IMR-90 (cell line): ENCODE measurements at regions not wholly inside any gene's neighbourhood (a gene's known extent, or its start where the extent isn't known, plus 50 kb on each side); places are given as distances from the start of the nearest gene placed in this dataset.

Source experiments
- ATAC-seq: fragments of 200-7000 bp; cut with Tn5 transposase; 2 replicates; pipeline ENCODE4 v1.9.1; 2020; ENCODE audit warnings: low read depth, mild to moderate bottlenecking, moderate library complexity
- BruUV-seq: library from RNA; stranded (reverse); fragments of 400-500 nt; replicated peaks from 2 replicates; lab custom pipeline; 2021; lab: Mats Ljungman, UMichigan
- CTCF ChIA-PET: fragments of 300-600 bp; formaldehyde crosslinking; extraction: SDS; loops from one replicate; lab custom pipeline; 2021; ENCODE audit warnings: antibody characterized with exemption; lab: Yijun Ruan, JAX
- POLR2A ChIA-PET: fragments of 300-600 bp; sonication (Branson Sonifier 250); formaldehyde crosslinking; loops from one replicate; lab custom pipeline; 2022; ENCODE audit warnings: antibody characterized with exemption; ENCODE audit not compliant: unreplicated experiment; lab: Charles Lee
- DNase-seq: peaks from one replicate; pipeline ENCODE4 v3.0.0; 2013
- H2AFZ ChIP-seq: replicated peaks from 2 replicates; pipeline ENCODE3; 2013; ENCODE audit warnings: low read length, mild to moderate bottlenecking; ENCODE audit not compliant: poor library complexity
- H2AK5ac ChIP-seq: 2 replicates; pipeline ENCODE4 v1.6.1; 2013; ENCODE audit warnings: low read depth, low read length, inconsistent platforms
- H2AK9ac ChIP-seq: replicated peaks from 2 replicates; pipeline ENCODE3; 2013; ENCODE audit warnings: mild to moderate bottlenecking, low read depth, low read length, moderate library complexity; ENCODE audit not compliant: poor library complexity
- H2BK120ac ChIP-seq: 2 replicates; pipeline ENCODE4 v1.6.1; 2013; ENCODE audit warnings: low read depth, low read length, inconsistent platforms
- H2BK15ac ChIP-seq: 3 replicates; pipeline ENCODE4 v1.6.1; 2013; ENCODE audit warnings: low read depth, low read length, inconsistent platforms
- H2BK20ac ChIP-seq: 2 replicates; pipeline ENCODE4 v1.6.1; 2013; ENCODE audit warnings: low read depth, mild to moderate bottlenecking, inconsistent platforms, low read length, moderate library complexity
- H2BK5ac ChIP-seq: 2 replicates; pipeline ENCODE4 v1.6.1; 2013; ENCODE audit warnings: mild to moderate bottlenecking, low read depth, low read length, inconsistent platforms; ENCODE audit not compliant: poor library complexity, severe bottlenecking
- H3K14ac ChIP-seq: replicated peaks from 2 replicates; pipeline ENCODE4 v1.6.1; 2013; ENCODE audit warnings: low read depth, low read length, inconsistent platforms
- H3K18ac ChIP-seq: 2 replicates; pipeline ENCODE4 v1.6.1; 2013; ENCODE audit warnings: low read depth, low read length, control low read depth
- H3K23ac ChIP-seq: 2 replicates; pipeline ENCODE4 v1.6.1; 2013; ENCODE audit warnings: low read depth, low read length, inconsistent platforms
- H3K27ac ChIP-seq: 2 replicates; pipeline ENCODE4 v1.5.1; 2013; ENCODE audit warnings: mild to moderate bottlenecking, control low read depth, low read length; ENCODE audit not compliant: insufficient read depth
- H3K27me3 ChIP-seq: 2 replicates; pipeline ENCODE4 v1.6.1; 2013; ENCODE audit warnings: low read length; ENCODE audit not compliant: control insufficient read depth, insufficient read depth
- H3K36me3 ChIP-seq: 2 replicates; pipeline ENCODE4 v1.6.1; 2013; ENCODE audit warnings: low read length, mixed read lengths; ENCODE audit not compliant: control insufficient read depth, insufficient read depth
- H3K4ac ChIP-seq: 2 replicates; pipeline ENCODE4 v1.6.1; 2013; ENCODE audit warnings: low read depth, low read length, inconsistent platforms
- H3K4me1 ChIP-seq: 2 replicates; pipeline ENCODE4 v1.6.1; 2013; ENCODE audit warnings: low read length, mixed read lengths; ENCODE audit not compliant: control insufficient read depth, insufficient read depth
- H3K4me2 ChIP-seq: 2 replicates; pipeline ENCODE4 v1.6.1; 2013; ENCODE audit warnings: low read depth, mild to moderate bottlenecking, control low read depth, low read length, moderate library complexity
- H3K4me3 ChIP-seq: 2 replicates; pipeline ENCODE4 v1.5.1; 2013; ENCODE audit warnings: low read depth, mild to moderate bottlenecking, control low read depth, low read length, moderate library complexity; ENCODE audit not compliant: insufficient read depth
- H3K56ac ChIP-seq: 2 replicates; pipeline ENCODE4 v1.6.1; 2013; ENCODE audit warnings: low read length, inconsistent platforms; ENCODE audit not compliant: insufficient read depth; ENCODE audit errors: extremely low read depth
- H3K79me1 ChIP-seq, 2 experiments: 2 replicates each; pipeline ENCODE4 v1.6.1; 2013; ENCODE audit warnings: low read length in 2 of 2, inconsistent platforms in 1 of 2, low read depth in 1 of 2
- H3K9ac ChIP-seq: 2 replicates; pipeline ENCODE4 v1.6.1; 2013; ENCODE audit warnings: low read depth, low read length, control low read depth
- H3K9me1 ChIP-seq: 2 replicates; pipeline ENCODE4 v1.6.1; 2013; ENCODE audit warnings: low read length, inconsistent platforms; ENCODE audit not compliant: insufficient read depth
- H3K9me3 ChIP-seq: 2 replicates; pipeline ENCODE4 v1.6.1; 2013; ENCODE audit warnings: low read length; ENCODE audit not compliant: control insufficient read depth, insufficient read depth
- H4K20me1 ChIP-seq: 2 replicates; pipeline ENCODE4 v1.6.1; 2013; ENCODE audit warnings: low read length, inconsistent platforms; ENCODE audit not compliant: insufficient read depth
- H4K5ac ChIP-seq: 2 replicates; pipeline ENCODE4 v1.6.1; 2013; ENCODE audit warnings: mild to moderate bottlenecking, low read depth, low read length, control low read depth
- H4K8ac ChIP-seq, 2 experiments: 2 replicates each; pipeline ENCODE4 v1.6.1; 2013; ENCODE audit warnings: low read depth in 2 of 2, low read length in 2 of 2, control low read depth in 1 of 2, inconsistent platforms in 1 of 2
- H4K91ac ChIP-seq: 2 replicates; pipeline ENCODE4 v1.6.1; 2013; ENCODE audit warnings: low read depth, low read length, inconsistent platforms; ENCODE audit not compliant: insufficient read depth
- BHLHE40 ChIP-seq: fragments of 150-350 bp; IDR thresholded peaks from 2 replicates; pipeline ENCODE4 v1.6.1; 2016; ENCODE audit warnings: mild to moderate bottlenecking, low read depth, low read length
- CEBPB ChIP-seq: IDR thresholded peaks from 2 replicates; pipeline ENCODE4 v1.6.1; 2012; ENCODE audit warnings: low read depth, low read length, improper control_type of control experiment
- CHD1 ChIP-seq: IDR thresholded peaks from 2 replicates; pipeline ENCODE4 v1.6.1; 2012; ENCODE audit warnings: low read depth, low read length, improper control_type of control experiment
- ELK1 ChIP-seq: fragments of 150-350 bp; IDR thresholded peaks from 2 replicates; pipeline ENCODE4 v1.6.1; 2016; ENCODE audit warnings: low read depth, mild to moderate bottlenecking, low read length, moderate library complexity, borderline replicate concordance
- FOS ChIP-seq: fragments of 150-350 bp; IDR thresholded peaks from 2 replicates; pipeline ENCODE4 v1.6.1; 2016; ENCODE audit warnings: low read depth, low read length
- MAFK ChIP-seq: IDR thresholded peaks from 2 replicates; pipeline ENCODE4 v1.6.1; 2012; ENCODE audit warnings: low read depth, low read length, improper control_type of control experiment
- MAZ ChIP-seq: IDR thresholded peaks from 2 replicates; pipeline ENCODE4 v1.6.1; 2012; ENCODE audit warnings: low read depth, mild to moderate bottlenecking, low read length, improper control_type of control experiment, moderate library complexity, borderline replicate concordance
- MXI1 ChIP-seq: IDR thresholded peaks from 2 replicates; pipeline ENCODE4 v1.6.1; 2012; ENCODE audit warnings: low read depth, mild to moderate bottlenecking, low read length, moderate library complexity, borderline replicate concordance
- NFE2L2 ChIP-seq: fragments of 150-350 bp; IDR thresholded peaks from 2 replicates; pipeline ENCODE4 v1.6.1; 2016; ENCODE audit warnings: low read depth, mild to moderate bottlenecking, low read length
- POLR2A ChIP-seq: IDR thresholded peaks from 2 replicates; pipeline ENCODE4 v1.6.1; 2012; ENCODE audit warnings: mild to moderate bottlenecking, low read depth, low read length
- RAD21 ChIP-seq: IDR thresholded peaks from 2 replicates; pipeline ENCODE4 v1.6.1; 2012; ENCODE audit warnings: low read length, improper control_type of control experiment
- RCOR1 ChIP-seq: IDR thresholded peaks from 2 replicates; pipeline ENCODE4 v1.6.1; 2012; ENCODE audit warnings: mild to moderate bottlenecking, low read length, improper control_type of control experiment; ENCODE audit not compliant: insufficient replicate concordance
- RFX5 ChIP-seq: IDR thresholded peaks from 2 replicates; pipeline ENCODE4 v1.8.0; 2012; ENCODE audit warnings: low read depth, mild to moderate bottlenecking, low read length, moderate library complexity
- SMC3 ChIP-seq: fragments of 150-350 bp; IDR thresholded peaks from 2 replicates; pipeline ENCODE4 v1.6.1; 2016; ENCODE audit warnings: low read depth, mild to moderate bottlenecking, antibody characterized with exemption, low read length, moderate library complexity
- USF2 ChIP-seq: fragments of 150-350 bp; IDR thresholded peaks from 2 replicates; pipeline ENCODE4 v1.6.1; 2017; ENCODE audit warnings: mild to moderate bottlenecking, antibody characterized with exemption, low read length, low read depth
- WGBS, 2 experiments: methylation state at CpG; one replicate each; pipeline versions ENCODE4 v1.1.5 to v1.1.7; 2013; ENCODE audit warnings: missing lambda C conversion rate in 2 of 2; ENCODE audit not compliant: insufficient read length in 1 of 2; ENCODE audit errors: extremely low coverage in 2 of 2; 5-methylcytosine and 5-hydroxymethylcytosine counted together
- dilution Hi-C: fragments of 300-500 bp; cut with HindIII; formaldehyde crosslinking; loops from one replicate; pipeline ENCODE4 v1.14.3; 2018; ENCODE audit warnings: low sequenced_read_pairs; ENCODE audit not compliant: unreplicated experiment
- in situ Hi-C: fragments of 300-500 bp; cut with MboI; formaldehyde crosslinking; loops from 3 replicates; pipeline ENCODE4 v1.14.3; 2019; ENCODE audit warnings: low sequenced_read_pairs, inconsistent platforms, mixed read lengths
- intact Hi-C: fragments of 100-400 bp; cut with micrococcal nuclease; formaldehyde crosslinking; loops from 2 replicates; pipeline ENCODE4 v1.10.0; 2022
- TF ChIP-seq, protein P1 (sequence below): conservative IDR thresholded peaks from 2 replicates; pipeline ENCODE4 v1.5.1; 2012; ENCODE audit warnings: mild to moderate bottlenecking, low read depth, low read length, improper control_type of control experiment

GRCh38 chr2:163518762-163519161, 217.0 kb downstream of the FIGN start:
- dilution Hi-C loops = no loop called here
- H3K9me3 ChIP-seq = no peaks in the 10 kb centered on the region
- no peak overlapping the region for H3K56ac ChIP-seq
- in situ Hi-C loops = no loop called here
- no peak overlapping the region for H2BK120ac ChIP-seq
- ATAC-seq = no peak
- WGBS, 2 experiments = no CpG with 5 or more reads among the region's 2 CpGs
- no peaks in the 10 kb centered on the region for H3K36me3 ChIP-seq
- H4K91ac ChIP-seq = no peak overlapping the region
- no peak overlapping the region for H3K4me2 ChIP-seq
- H3K27ac ChIP-seq = no peak overlapping the region
- intact Hi-C loops = no loop called here
- H2AK9ac ChIP-seq = no peak overlapping the region
- no peak for DNase-seq
- no peak overlapping the region for H2BK5ac ChIP-seq
- H3K23ac ChIP-seq = no peak overlapping the region
- no peaks in the 10 kb centered on the region for H3K4me1 ChIP-seq
- ChIA-PET CTCF (no interaction called here), POLR2A (no interaction called here)
- no peaks in the 10 kb centered on the region for H3K79me1 ChIP-seq
- TF ChIP-seq, protein P1, sequence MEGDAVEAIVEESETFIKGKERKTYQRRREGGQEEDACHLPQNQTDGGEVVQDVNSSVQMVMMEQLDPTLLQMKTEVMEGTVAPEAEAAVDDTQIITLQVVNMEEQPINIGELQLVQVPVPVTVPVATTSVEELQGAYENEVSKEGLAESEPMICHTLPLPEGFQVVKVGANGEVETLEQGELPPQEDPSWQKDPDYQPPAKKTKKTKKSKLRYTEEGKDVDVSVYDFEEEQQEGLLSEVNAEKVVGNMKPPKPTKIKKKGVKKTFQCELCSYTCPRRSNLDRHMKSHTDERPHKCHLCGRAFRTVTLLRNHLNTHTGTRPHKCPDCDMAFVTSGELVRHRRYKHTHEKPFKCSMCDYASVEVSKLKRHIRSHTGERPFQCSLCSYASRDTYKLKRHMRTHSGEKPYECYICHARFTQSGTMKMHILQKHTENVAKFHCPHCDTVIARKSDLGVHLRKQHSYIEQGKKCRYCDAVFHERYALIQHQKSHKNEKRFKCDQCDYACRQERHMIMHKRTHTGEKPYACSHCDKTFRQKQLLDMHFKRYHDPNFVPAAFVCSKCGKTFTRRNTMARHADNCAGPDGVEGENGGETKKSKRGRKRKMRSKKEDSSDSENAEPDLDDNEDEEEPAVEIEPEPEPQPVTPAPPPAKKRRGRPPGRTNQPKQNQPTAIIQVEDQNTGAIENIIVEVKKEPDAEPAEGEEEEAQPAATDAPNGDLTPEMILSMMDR = no peak
- TF ChIP-seq RAD21 (no peak), NFE2L2 (no peak), BHLHE40 (no peak), FOS (no peak), MXI1 (no peak), RCOR1 (no peak), CHD1 (no peak), MAZ (no peak), ELK1 (no peak), RFX5 (no peak), POLR2A (no peak), CEBPB (no peak), SMC3 (no peak), MAFK (no peak), USF2 (no peak)
- no peak overlapping the region for H3K4ac ChIP-seq
- H4K8ac ChIP-seq = no peak overlapping the region
- no peak overlapping the region for H3K18ac ChIP-seq
- no peak overlapping the region for H4K5ac ChIP-seq
- H3K9me1 ChIP-seq = no peaks in the 10 kb centered on the region
- no peak overlapping the region for H3K4me3 ChIP-seq
- no TSS peak for BruUV-seq
- H4K20me1 ChIP-seq = no peaks in the 10 kb centered on the region
- no peak overlapping the region for H3K9ac ChIP-seq
- no peak overlapping the region for H2AK5ac ChIP-seq
- H2BK15ac ChIP-seq = no peak overlapping the region
- no peak overlapping the region for H2AFZ ChIP-seq
- no peaks in the 10 kb centered on the region for H3K27me3 ChIP-seq
- no peak overlapping the region for H3K14ac ChIP-seq
- no peak overlapping the region for H2BK20ac ChIP-seq
